ENCODE measurements at regions not wholly inside any gene's neighbourhood (a gene's known extent, or its start where the extent isn't known, plus 50 kb on each side); places are given as distances from the start of the nearest gene placed in this dataset.
"Not testable (repeated sequence)": the region's sequence is repeated elsewhere in the genome, so short reads cannot be mapped to it uniquely, and the experiment has no call there.

- no peak for DNase-seq (ENCODE audit: low read depth in 2 of 2, low spot score in 1 of 2)
These were observed 844.3 kb downstream of the KCNT2 start for GRCh38 chr1:195763907-195764374.

- no peak for DNase-seq (ENCODE audit: low read depth in 2 of 2, low spot score in 1 of 2)
These were observed 844.9 kb downstream of the KCNT2 start for GRCh38 chr1:195763146-195763906.

- no peak for DNase-seq (ENCODE audit: low read depth in 2 of 2, low spot score in 1 of 2)
These were observed 847.1 kb downstream of the KCNT2 start for GRCh38 chr1:195761104-195761503.

- DNase-seq (ENCODE audit: low read depth in 2 of 2, low spot score in 1 of 2) = no peak
These were observed 852.1 kb downstream of the KCNT2 start for GRCh38 chr1:195756109-195756508.

GRCh38 chr1:195754874-195755273 is 853.4 kb downstream of the KCNT2 start:
- no peak for DNase-seq (ENCODE audit: low read depth in 2 of 2, low spot score in 1 of 2)

GRCh38 chr1:195754303-195754702 is 853.9 kb downstream of the KCNT2 start:
- DNase-seq (ENCODE audit: low read depth in 2 of 2, low spot score in 1 of 2) = no peak

- no peak for DNase-seq (ENCODE audit: low read depth in 2 of 2, low spot score in 1 of 2)
These were observed 859.3 kb downstream of the KCNT2 start for GRCh38 chr1:195748969-195749368.

GRCh38 chr1:195745189-195746010 is 862.8 kb downstream of the KCNT2 start:
- DNase-seq (ENCODE audit: low read depth in 2 of 2, low spot score in 1 of 2) = no peak

- DNase-seq (ENCODE audit: low read depth in 2 of 2, low spot score in 1 of 2) = no peak
These were observed 864.0 kb downstream of the KCNT2 start for GRCh38 chr1:195744256-195744655.

- no peak for DNase-seq (ENCODE audit: low read depth in 2 of 2, low spot score in 1 of 2)
These were observed 867.4 kb downstream of the KCNT2 start for GRCh38 chr1:195740862-195741261.

- DNase-seq (ENCODE audit: low read depth in 2 of 2, low spot score in 1 of 2) = no peak
These were observed 869.1 kb downstream of the KCNT2 start for GRCh38 chr1:195738966-195739650.

- no peak for DNase-seq (ENCODE audit: low read depth in 2 of 2, low spot score in 1 of 2)
These were observed 873.1 kb downstream of the KCNT2 start for GRCh38 chr1:195735140-195735539.

GRCh38 chr1:195733826-195734225 is 874.4 kb downstream of the KCNT2 start:
- DNase-seq (ENCODE audit: low read depth in 2 of 2, low spot score in 1 of 2) = no peak

- DNase-seq (ENCODE audit: low read depth in 2 of 2, low spot score in 1 of 2) = no peak
These were observed 874.8 kb downstream of the KCNT2 start for GRCh38 chr1:195733408-195733807.

- DNase-seq (ENCODE audit: low read depth in 2 of 2, low spot score in 1 of 2) = no peak
These were observed 876.9 kb downstream of the KCNT2 start for GRCh38 chr1:195731385-195731784.

GRCh38 chr1:195723796-195724194 is 884.4 kb downstream of the KCNT2 start:
- DNase-seq (ENCODE audit: low read depth in 2 of 2, low spot score in 1 of 2) = no peak

GRCh38 chr1:195722852-195723795 is 885.1 kb downstream of the KCNT2 start:
- not testable (repeated sequence) for DNase-seq (ENCODE audit: low read depth in 2 of 2, low spot score in 1 of 2)

- not testable (repeated sequence) for DNase-seq (ENCODE audit: low read depth in 2 of 2, low spot score in 1 of 2)
These were observed 886.1 kb downstream of the KCNT2 start for GRCh38 chr1:195722146-195722545.

- DNase-seq (ENCODE audit: low read depth in 2 of 2, low spot score in 1 of 2) = no peak
These were observed 886.8 kb downstream of the KCNT2 start for GRCh38 chr1:195721210-195721971.

GRCh38 chr1:195717651-195718050 is 890.6 kb downstream of the KCNT2 start:
- DNase-seq (ENCODE audit: low read depth in 2 of 2, low spot score in 1 of 2) = no peak
